GM23248 (cell line): ENCODE measurements at regions not wholly inside any gene's neighbourhood (a gene's known extent, or its start where the extent isn't known, plus 50 kb on each side); places are given as distances from the start of the nearest gene placed in this dataset.

ENCODE experiments used
- DNase-seq: peaks from one replicate; pipeline ENCODE4 v3.0.0-alpha.2; 2015
- H2AFZ ChIP-seq: fragments of 200-600 bp; sonication (generic); 2 replicates; pipeline ENCODE4 v1.6.1; 2016; ENCODE audit warnings: antibody characterized with exemption
- H3F3A ChIP-seq: fragments of 200-600 bp; sonication (generic); 2 replicates; pipeline ENCODE4 v1.6.1; 2016; ENCODE audit warnings: mild to moderate bottlenecking, antibody characterized with exemption, mixed run types; ENCODE audit not compliant: insufficient read depth
- H3K27ac ChIP-seq: fragments of 200-600 bp; sonication (generic); 2 replicates; pipeline ENCODE4 v1.5.1; 2016; ENCODE audit warnings: mild to moderate bottlenecking
- H3K27me3 ChIP-seq: fragments of 200-600 bp; sonication (generic); replicated peaks from 2 replicates; pipeline ENCODE4 v1.6.1; 2016; ENCODE audit warnings: mild to moderate bottlenecking; ENCODE audit not compliant: insufficient read depth
- H3K36me3 ChIP-seq: fragments of 200-600 bp; sonication (generic); 2 replicates; pipeline ENCODE4 v1.6.1; 2016; ENCODE audit warnings: low read depth, mild to moderate bottlenecking
- H3K4me1 ChIP-seq: fragments of 200-600 bp; sonication (generic); 2 replicates; pipeline ENCODE4 v1.6.1; 2016; ENCODE audit warnings: mild to moderate bottlenecking; ENCODE audit not compliant: insufficient read depth
- H3K4me2 ChIP-seq: fragments of 200-600 bp; sonication (generic); one replicate; pipeline ENCODE4 v1.6.1; 2016; ENCODE audit warnings: mild to moderate bottlenecking; ENCODE audit not compliant: unreplicated experiment
- H3K4me3 ChIP-seq: fragments of 200-600 bp; sonication (generic); 2 replicates; pipeline ENCODE4 v1.5.1; 2016; ENCODE audit warnings: mild to moderate bottlenecking
- H3K79me2 ChIP-seq: fragments of 200-600 bp; sonication (generic); 2 replicates; pipeline ENCODE4 v1.6.1; 2016; ENCODE audit warnings: mild to moderate bottlenecking; ENCODE audit not compliant: insufficient read depth
- H3K9ac ChIP-seq: fragments of 200-600 bp; sonication (generic); 2 replicates; pipeline ENCODE4 v1.6.1; 2016; ENCODE audit warnings: mild to moderate bottlenecking
- H3K9me2 ChIP-seq: fragments of 200-600 bp; sonication (generic); 2 replicates; pipeline ENCODE4 v1.6.1; 2016; ENCODE audit warnings: mixed run types, mild to moderate bottlenecking, moderate library complexity; ENCODE audit not compliant: insufficient read depth
- H3K9me3 ChIP-seq: fragments of 200-600 bp; sonication (generic); one replicate; pipeline ENCODE4 v1.6.1; 2017; ENCODE audit warnings: low read depth
- H4K20me1 ChIP-seq: fragments of 200-600 bp; sonication (generic); 2 replicates; pipeline ENCODE4 v1.6.0; 2016; ENCODE audit not compliant: insufficient read depth
- EZH2 ChIP-seq: fragments of 200-600 bp; sonication (generic); IDR thresholded peaks from 2 replicates; pipeline ENCODE4 v1.6.1; 2018; ENCODE audit warnings: antibody characterized with exemption, mild to moderate bottlenecking; ENCODE audit not compliant: insufficient read depth, poor library complexity, severe bottlenecking
- EZH2phosphoT487 ChIP-seq: fragments of 200-600 bp; sonication (generic); IDR thresholded peaks from 2 replicates; pipeline ENCODE4 v1.6.1; 2018; ENCODE audit warnings: antibody characterized with exemption, moderate library complexity, mild to moderate bottlenecking, low read depth; ENCODE audit not compliant: insufficient read depth
- WGBS, 2 experiments: methylation state at CpG; one replicate each; pipeline ENCODE4 v1.1.6; 2015 to 2017; ENCODE audit warnings: low lambda C conversion rate in 2 of 2, low coverage in 1 of 2; ENCODE audit errors: missing lambda C conversion rate in 2 of 2; 5-methylcytosine and 5-hydroxymethylcytosine counted together
- in situ Hi-C: fragments of 300-500 bp; cut with MboI; formaldehyde crosslinking; loops from 2 replicates; pipeline ENCODE4 v1.15.0; 2020

- in situ Hi-C loops = no loop called here
- Histone ChIP-seq H3K27ac (no peak overlapping the region), H3K4me2 (no peak overlapping the region), H3K4me3 (no peak overlapping the region), H2AFZ (no peak overlapping the region), H3K4me1 (no peaks in the 10 kb centered on the region), H3K9me2 (no peaks in the 10 kb centered on the region), H3K9ac (no peak overlapping the region), H4K20me1 (no peaks in the 10 kb centered on the region), H3K79me2 (no peaks in the 10 kb centered on the region), H3K9me3 (no peaks in the 10 kb centered on the region), H3K36me3 (no peaks in the 10 kb centered on the region), H3K27me3 (no peaks in the 10 kb centered on the region), H3F3A (no peaks in the 10 kb centered on the region)
- 39 to 40% methylated on average over 20 to 21 of the region's 21 CpGs for WGBS, 2 experiments
- no peak for TF ChIP-seq EZH2phosphoT487
- TF ChIP-seq EZH2 = no peak
- no peak for DNase-seq
These were observed 129.7 kb upstream of the PPP2R2D start for GRCh38 chr10:131770946-131771633.

GRCh38 chr10:131771634-131772358 is 129.0 kb upstream of the PPP2R2D start:
- in situ Hi-C loops = no loop called here
- no peaks in the 10 kb centered on the region for H3K79me2 ChIP-seq
- no peaks in the 10 kb centered on the region for H3K27me3 ChIP-seq
- no peaks in the 10 kb centered on the region for H4K20me1 ChIP-seq
- no peaks in the 10 kb centered on the region for H3K36me3 ChIP-seq
- WGBS, 2 experiments = 24 to 35% methylated on average over 14 to 16 of the region's 16 CpGs
- no peaks in the 10 kb centered on the region for H3K9me3 ChIP-seq
- TF ChIP-seq EZH2 (no peak), EZH2phosphoT487 (no peak)
- no peaks in the 10 kb centered on the region for H3F3A ChIP-seq
- no peak overlapping the region for H3K27ac ChIP-seq
- H3K4me2 ChIP-seq = no peak overlapping the region
- H3K9ac ChIP-seq = no peak overlapping the region
- no peaks in the 10 kb centered on the region for H3K4me1 ChIP-seq
- H3K4me3 ChIP-seq = no peak overlapping the region
- H2AFZ ChIP-seq = no peak overlapping the region
- DNase-seq = no peak
- no peaks in the 10 kb centered on the region for H3K9me2 ChIP-seq

- 8 to 9% methylated on average over 9 of the region's 9 CpGs for WGBS, 2 experiments
- TF ChIP-seq EZH2phosphoT487 (no peak), EZH2 (no peak)
- H2AFZ ChIP-seq = no peak overlapping the region
- DNase-seq = no peak
- no peaks in the 10 kb centered on the region for H4K20me1 ChIP-seq
- H3K36me3 ChIP-seq = no peaks in the 10 kb centered on the region
- no peak overlapping the region for H3K4me2 ChIP-seq
- no peaks in the 10 kb centered on the region for H3K9me2 ChIP-seq
- no peaks in the 10 kb centered on the region for H3K4me1 ChIP-seq
- H3K79me2 ChIP-seq = no peaks in the 10 kb centered on the region
- H3K9me3 ChIP-seq = no peaks in the 10 kb centered on the region
- H3K9ac ChIP-seq = no peak overlapping the region
- H3F3A ChIP-seq = no peaks in the 10 kb centered on the region
- no peaks in the 10 kb centered on the region for H3K27me3 ChIP-seq
- no peak overlapping the region for H3K4me3 ChIP-seq
- in situ Hi-C loops = no loop called here
- no peak overlapping the region for H3K27ac ChIP-seq
These were observed 128.4 kb upstream of the PPP2R2D start for GRCh38 chr10:131772441-131772840.

GRCh38 chr10:131773370-131774343 is 127.2 kb upstream of the PPP2R2D start:
- DNase-seq = no peak
- H3K9me3 ChIP-seq = no peaks in the 10 kb centered on the region

More at GRCh38 chr10:131773370-131774343, 127.2 kb upstream of the PPP2R2D start:
- H3F3A ChIP-seq = no peaks in the 10 kb centered on the region
- H4K20me1 ChIP-seq = no peaks in the 10 kb centered on the region
- H3K36me3 ChIP-seq = no peaks in the 10 kb centered on the region
- H3K9me2 ChIP-seq = no peaks in the 10 kb centered on the region
- no peak overlapping the region for H2AFZ ChIP-seq
- no peaks in the 10 kb centered on the region for H3K27me3 ChIP-seq
- no peaks in the 10 kb centered on the region for H3K4me1 ChIP-seq
- TF ChIP-seq EZH2phosphoT487 (no peak), EZH2 (no peak)
- H3K9ac ChIP-seq = no peak overlapping the region
- in situ Hi-C loops = no loop called here
- no peaks in the 10 kb centered on the region for H3K79me2 ChIP-seq
- H3K27ac ChIP-seq = no peak overlapping the region
- H3K4me2 ChIP-seq = no peak overlapping the region
- WGBS, 2 experiments = 25 to 27% methylated on average over 34 of the region's 34 CpGs
- no peak overlapping the region for H3K4me3 ChIP-seq
